A549 (cell line): ENCODE measurements at regions not wholly inside any gene's neighbourhood (a gene's known extent, or its start where the extent isn't known, plus 50 kb on each side); places are given as distances from the start of the nearest gene placed in this dataset.

Source experiments
- ATAC-seq, 2 experiments: fragments of 200-7000 bp in 1 of 2; fragments of >200 bp in 1 of 2; cut with Nextera tagmentation in 1 of 2; cut with Tn5 transposase in 1 of 2; 3 replicates each; pipeline versions ENCODE4 v1.8.0 to v1.9.1; 2018 to 2020; ENCODE audit warnings: mild to moderate bottlenecking in 1 of 2, moderate library complexity in 1 of 2
- CTCF ChIA-PET: fragments of 300-600 bp; sonication (Branson Sonifier 250); formaldehyde crosslinking; extraction: SDS; loops from one replicate; lab custom pipeline; 2021; ENCODE audit warnings: antibody characterized with exemption, inconsistent platforms; lab: Yijun Ruan, JAX
- POLR2A ChIA-PET: fragments of 350-600 bp; formaldehyde crosslinking; extraction: SDS; loops from one replicate; lab custom pipeline; 2021; ENCODE audit warnings: antibody characterized with exemption, inconsistent platforms; lab: Yijun Ruan, JAX
- DNase-seq, 2 experiments: peaks; one replicate each; pipeline versions ENCODE4 v3.0.0 to v3.0.0-alpha.2; 2011 to 2016; ENCODE audit warnings: low read depth in 1 of 2, low spot score in 1 of 2
- FAIRE-seq: peaks from 2 replicates; lab custom pipeline; 2011; peaks lifted over from hg19 to GRCh38; lab: Jason Lieb, UNC
- H3K27ac ChIP-seq, 2 experiments: fragments of >200 bp; sonication (Bioruptor Twin); formaldehyde crosslinking; 3 replicates each; pipeline ENCODE4 v1.5.1; 2016 to 2017
- H3K4me1 ChIP-seq: fragments of >200 bp; sonication (Bioruptor Twin); formaldehyde crosslinking; 3 replicates; pipeline ENCODE4 v1.6.1; 2016
- H3K4me2 ChIP-seq: fragments of >200 bp; sonication (Bioruptor Twin); formaldehyde crosslinking; 3 replicates; pipeline ENCODE4 v1.6.1; 2016
- H3K4me3 ChIP-seq: fragments of >200 bp; sonication (Bioruptor Twin); formaldehyde crosslinking; 3 replicates; pipeline ENCODE4 v1.5.1; 2016
- H3K9me3 ChIP-seq: fragments of >200 bp; sonication (Bioruptor Twin); formaldehyde crosslinking; 3 replicates; pipeline ENCODE4 v1.6.1; 2016
- CBX2 ChIP-seq: fragments of 200-600 bp; sonication (generic); IDR thresholded peaks from 2 replicates; pipeline ENCODE4 v1.6.1; 2016; ENCODE audit warnings: low read depth, mild to moderate bottlenecking, borderline replicate concordance
- CBX8 ChIP-seq: fragments of 200-600 bp; sonication (generic); IDR thresholded peaks from 2 replicates; pipeline ENCODE4 v1.6.1; 2016
- CHD2 ChIP-seq: fragments of 150-350 bp; IDR thresholded peaks from 2 replicates; pipeline ENCODE4 v1.6.1; 2014; ENCODE audit warnings: low read length; ENCODE audit not compliant: partially characterized antibody
- E2F6 ChIP-seq: IDR thresholded peaks from 2 replicates; pipeline ENCODE4 v1.6.1; 2012; ENCODE audit warnings: low read depth, borderline replicate concordance
- EHF ChIP-seq: fragments of 250-450 bp; sonication (Bioruptor Pico); IDR thresholded peaks from 2 replicates; pipeline ENCODE4 v1.5.0; 2020; ENCODE audit warnings: mild to moderate bottlenecking
- EHMT2 ChIP-seq: fragments of 200-600 bp; sonication (generic); IDR thresholded peaks from 2 replicates; pipeline ENCODE4 v1.6.1; 2016; ENCODE audit warnings: antibody characterized with exemption, low read depth, mild to moderate bottlenecking, moderate library complexity
- ESRRA ChIP-seq: fragments of 150-350 bp; IDR thresholded peaks from 2 replicates; pipeline ENCODE4 v1.6.1; 2014; ENCODE audit warnings: mild to moderate bottlenecking, low read length, borderline replicate concordance
- FOSB ChIP-seq: fragments of 250-450 bp; sonication (Bioruptor Pico); IDR thresholded peaks from 2 replicates; pipeline ENCODE4 v1.5.0; 2020; ENCODE audit warnings: mild to moderate bottlenecking, moderate library complexity
- FOXS1 ChIP-seq: fragments of 250-450 bp; sonication (Bioruptor Pico); IDR thresholded peaks from 2 replicates; pipeline ENCODE4 v1.5.0; 2020; ENCODE audit warnings: mild to moderate bottlenecking, moderate library complexity
- HDAC2 ChIP-seq: fragments of 200-600 bp; sonication (generic); IDR thresholded peaks from 2 replicates; pipeline ENCODE4 v1.6.1; 2016
- HEYL ChIP-seq: fragments of 250-450 bp; sonication (Bioruptor Pico); IDR thresholded peaks from 2 replicates; pipeline ENCODE4 v1.8.0; 2021; ENCODE audit warnings: mild to moderate bottlenecking, moderate library complexity
- HMGXB4 ChIP-seq: fragments of 250-450 bp; sonication (Bioruptor Pico); IDR thresholded peaks from 2 replicates; pipeline ENCODE4 v1.5.0; 2021; ENCODE audit warnings: mild to moderate bottlenecking, moderate library complexity, borderline replicate concordance
- KDM1A ChIP-seq: fragments of 200-600 bp; sonication (generic); IDR thresholded peaks from 2 replicates; pipeline ENCODE4 v1.6.1; 2016; ENCODE audit warnings: low read depth, mild to moderate bottlenecking
- KDM5A ChIP-seq: fragments of 200-600 bp; sonication (generic); IDR thresholded peaks from 2 replicates; pipeline ENCODE4 v1.6.1; 2016; ENCODE audit warnings: antibody characterized with exemption, mild to moderate bottlenecking
- MAFK ChIP-seq: fragments of 450-650 bp; IDR thresholded peaks from 2 replicates; pipeline ENCODE4 v1.6.1; 2014; ENCODE audit not compliant: partially characterized antibody
- MAZ ChIP-seq: fragments of 150-350 bp; IDR thresholded peaks from 2 replicates; pipeline ENCODE4 v1.6.1; 2014; ENCODE audit warnings: antibody characterized with exemption, low read depth, low read length, borderline replicate concordance
- MYC ChIP-seq: IDR thresholded peaks from 2 replicates; pipeline ENCODE4 v1.6.1; 2012; ENCODE audit warnings: mild to moderate bottlenecking, inconsistent platforms, low read length, improper control_type of control experiment, borderline replicate concordance
- NFE2L2 ChIP-seq: fragments of 150-350 bp; conservative IDR thresholded peaks from 2 replicates; pipeline ENCODE4 v1.6.1; 2014; ENCODE audit warnings: low read length
- NPAS2 ChIP-seq: fragments of 250-450 bp; sonication (Bioruptor Pico); IDR thresholded peaks from 2 replicates; pipeline ENCODE4 v1.8.0; 2022; ENCODE audit warnings: mild to moderate bottlenecking, moderate library complexity, borderline replicate concordance
- NR3C1 ChIP-seq: fragments of >200 bp; sonication (Bioruptor Twin); formaldehyde crosslinking; IDR thresholded peaks from 3 replicates; pipeline ENCODE4 v1.6.1; 2017
- RARB ChIP-seq: fragments of 250-450 bp; sonication (Bioruptor Pico); IDR thresholded peaks from 2 replicates; pipeline ENCODE4 v1.8.0; 2021; ENCODE audit warnings: mild to moderate bottlenecking, moderate library complexity
- SMC3 ChIP-seq: fragments of >200 bp; sonication (Bioruptor Twin); formaldehyde crosslinking; IDR thresholded peaks from 3 replicates; pipeline ENCODE4 v1.6.1; 2018; ENCODE audit warnings: inconsistent platforms
- TP53 ChIP-seq: fragments of 250-450 bp; sonication (Bioruptor Pico); IDR thresholded peaks from 2 replicates; pipeline ENCODE4 v1.5.0; 2021; ENCODE audit warnings: mild to moderate bottlenecking, moderate library complexity
- WGBS: methylation state at CpG from one replicate; pipeline ENCODE4 v1.1.6; 2017; ENCODE audit errors: missing lambda C conversion rate; 5-methylcytosine and 5-hydroxymethylcytosine counted together
- TF ChIP-seq, protein P1 (sequence below): IDR thresholded peaks from 2 replicates; pipeline ENCODE4 v1.6.1; 2012
- TF ChIP-seq, protein P2 (sequence below): fragments of 150-350 bp; IDR thresholded peaks from 2 replicates; pipeline ENCODE4 v1.6.1; 2014; ENCODE audit warnings: low read depth, mild to moderate bottlenecking, low read length

DNA sequence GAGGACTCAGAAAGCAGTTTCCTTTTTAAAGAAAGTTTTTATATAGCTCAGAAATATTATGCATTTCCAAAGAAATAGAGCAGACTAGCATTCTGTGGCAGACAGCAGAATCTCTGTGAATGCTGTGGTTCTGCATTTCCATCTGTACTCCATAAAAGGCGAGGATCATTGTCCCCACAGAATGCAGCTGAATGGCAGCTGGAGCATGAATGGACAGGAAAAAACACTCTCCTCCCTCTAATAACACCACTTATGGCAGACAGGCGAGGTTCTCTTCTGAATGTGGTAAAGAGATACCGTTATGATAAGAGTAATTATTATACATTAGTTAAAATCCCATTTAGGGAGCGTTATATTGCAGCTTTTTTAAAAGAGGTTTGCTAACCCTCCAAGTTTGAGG, 81.4 kb upstream of the WLS start:
- ChIA-PET CTCF (interaction anchor here (0.8 to 3.4 kb wide), 4 partner anchors 7 to 198 kb away, joined by 3 to 9 read pairs (median 3); no protein-coding TSS in a partner anchor), POLR2A (no interaction called here)
- Histone ChIP-seq H3K4me2 (no peak overlapping the region), H3K4me1 (no peaks in the 10 kb centered on the region), H3K27ac (no peak overlapping the region), H3K9me3 (no peaks in the 10 kb centered on the region), H3K4me3 (no peak overlapping the region)
- DNase-seq, result no peak
- ATAC-seq, result no peak
- 52% methylated on average over 4 of the region's 4 CpGs for WGBS
- FAIRE-seq, result no peak
- TF ChIP-seq MAZ (no peak), EHMT2 (no peak), KDM1A (no peak), CBX8 (no peak), FOSB (no peak), FOXS1 (CRISPR knock-in tag) (no peak), CBX2 (no peak), NFE2L2 (no peak), CHD2 (no peak), HEYL (no peak), KDM5A (no peak), MAFK (no peak), ESRRA (no peak), NPAS2 (CRISPR knock-in tag) (no peak), E2F6 (no peak), MYC (no peak)
- TF ChIP-seq, protein P1, sequence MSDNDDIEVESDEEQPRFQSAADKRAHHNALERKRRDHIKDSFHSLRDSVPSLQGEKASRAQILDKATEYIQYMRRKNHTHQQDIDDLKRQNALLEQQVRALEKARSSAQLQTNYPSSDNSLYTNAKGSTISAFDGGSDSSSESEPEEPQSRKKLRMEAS, result no peak

GRCh38 chr1:68308034-68308433, 75.7 kb upstream of the WLS start:
- H3K4me1 ChIP-seq, result no peaks in the 10 kb centered on the region
- ChIA-PET POLR2A (no interaction called here), CTCF (interaction anchor here (1.5 kb wide), 1 partner anchor 188 kb away, joined by 5 read pairs; no protein-coding TSS in a partner anchor)
- no peak for DNase-seq
- WGBS, result 22% methylated on average over 1 of the region's 1 CpG
- H3K27ac ChIP-seq, result no peak overlapping the region
- H3K4me3 ChIP-seq, result no peak overlapping the region
- no peak overlapping the region for H3K4me2 ChIP-seq
- ATAC-seq, result no peak
- H3K9me3 ChIP-seq, result no peaks in the 10 kb centered on the region
- no peak for FAIRE-seq
- TF ChIP-seq TP53 (no peak), HDAC2 (no peak), NR3C1 (no peak), CBX8 (no peak), KDM5A (no peak), EHF (CRISPR knock-in tag) (no peak), RARB (no peak), HMGXB4 (CRISPR knock-in tag) (no peak), SMC3 (no peak), EHMT2 (no peak)
- TF ChIP-seq, protein P2, sequence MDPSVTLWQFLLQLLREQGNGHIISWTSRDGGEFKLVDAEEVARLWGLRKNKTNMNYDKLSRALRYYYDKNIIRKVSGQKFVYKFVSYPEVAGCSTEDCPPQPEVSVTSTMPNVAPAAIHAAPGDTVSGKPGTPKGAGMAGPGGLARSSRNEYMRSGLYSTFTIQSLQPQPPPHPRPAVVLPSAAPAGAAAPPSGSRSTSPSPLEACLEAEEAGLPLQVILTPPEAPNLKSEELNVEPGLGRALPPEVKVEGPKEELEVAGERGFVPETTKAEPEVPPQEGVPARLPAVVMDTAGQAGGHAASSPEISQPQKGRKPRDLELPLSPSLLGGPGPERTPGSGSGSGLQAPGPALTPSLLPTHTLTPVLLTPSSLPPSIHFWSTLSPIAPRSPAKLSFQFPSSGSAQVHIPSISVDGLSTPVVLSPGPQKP, result no peak
- TF ChIP-seq, all 56 proteins: peak for 0
